ENCODE measurements at regions not wholly inside any gene's neighbourhood (a gene's known extent, or its start where the extent isn't known, plus 50 kb on each side); places are given as distances from the start of the nearest gene placed in this dataset.
"Not testable (repeated sequence)": the region's sequence is repeated elsewhere in the genome, so short reads cannot be mapped to it uniquely, and the experiment has no call there.

DNA sequence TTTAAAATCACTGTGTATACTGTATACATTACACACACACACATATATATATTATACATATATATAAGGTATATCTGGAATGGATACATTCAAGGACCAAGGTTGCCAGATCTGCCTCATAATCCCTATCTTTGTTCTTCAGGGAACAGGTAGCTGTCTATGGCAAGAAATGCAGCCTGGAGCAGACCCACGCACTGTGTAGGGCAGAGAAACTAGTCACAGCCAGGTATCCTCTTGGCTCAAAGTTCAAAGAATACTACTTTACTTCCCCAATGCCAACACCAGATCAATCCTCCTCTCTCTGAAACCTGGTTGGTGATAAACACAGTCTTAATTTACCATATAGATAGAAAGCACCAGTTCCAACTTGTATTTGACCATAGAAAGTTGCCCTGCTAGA lies 313.6 kb downstream of the PRELID2 start:
- DNase-seq (ENCODE audit: low spot score) = no peak
- Histone ChIP-seq H3K36me3 (no peaks in the 10 kb centered on the region), H3K27ac (no peak overlapping the region), H3K9me3 (peaks cover 0 to 7% of the 10 kb centered on the region in 2 donors), H3K4me3 (no peak overlapping the region), H3K4me1 (no peaks in the 10 kb centered on the region), H3K27me3 (no peaks in the 10 kb centered on the region)
- TF ChIP-seq, protein P1, sequence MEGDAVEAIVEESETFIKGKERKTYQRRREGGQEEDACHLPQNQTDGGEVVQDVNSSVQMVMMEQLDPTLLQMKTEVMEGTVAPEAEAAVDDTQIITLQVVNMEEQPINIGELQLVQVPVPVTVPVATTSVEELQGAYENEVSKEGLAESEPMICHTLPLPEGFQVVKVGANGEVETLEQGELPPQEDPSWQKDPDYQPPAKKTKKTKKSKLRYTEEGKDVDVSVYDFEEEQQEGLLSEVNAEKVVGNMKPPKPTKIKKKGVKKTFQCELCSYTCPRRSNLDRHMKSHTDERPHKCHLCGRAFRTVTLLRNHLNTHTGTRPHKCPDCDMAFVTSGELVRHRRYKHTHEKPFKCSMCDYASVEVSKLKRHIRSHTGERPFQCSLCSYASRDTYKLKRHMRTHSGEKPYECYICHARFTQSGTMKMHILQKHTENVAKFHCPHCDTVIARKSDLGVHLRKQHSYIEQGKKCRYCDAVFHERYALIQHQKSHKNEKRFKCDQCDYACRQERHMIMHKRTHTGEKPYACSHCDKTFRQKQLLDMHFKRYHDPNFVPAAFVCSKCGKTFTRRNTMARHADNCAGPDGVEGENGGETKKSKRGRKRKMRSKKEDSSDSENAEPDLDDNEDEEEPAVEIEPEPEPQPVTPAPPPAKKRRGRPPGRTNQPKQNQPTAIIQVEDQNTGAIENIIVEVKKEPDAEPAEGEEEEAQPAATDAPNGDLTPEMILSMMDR (IDR thresholded peaks at IDR 0.05) = no peak

DNA sequence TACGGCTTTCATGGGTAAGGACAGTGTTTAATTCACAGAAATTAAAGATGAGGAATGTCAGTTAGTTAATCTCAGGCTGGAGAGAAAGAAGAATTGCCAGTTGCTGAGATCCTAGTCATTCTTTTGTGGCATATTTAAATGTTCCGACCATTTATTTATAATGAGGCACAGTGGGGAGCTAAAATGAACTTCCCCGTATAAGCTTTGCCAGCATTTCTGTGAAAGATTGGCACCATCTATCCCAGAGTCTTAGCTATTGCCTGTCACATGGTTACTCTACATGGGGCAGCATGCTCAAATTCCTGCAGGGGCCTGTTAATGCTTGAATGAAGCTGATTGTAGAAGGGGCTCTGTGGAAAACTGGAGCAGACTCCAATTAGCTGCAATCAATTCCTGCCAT lies 314.1 kb downstream of the PRELID2 start:
- no peaks in the 10 kb centered on the region for H3K4me1 ChIP-seq
- no peaks in the 10 kb centered on the region for H3K27me3 ChIP-seq
- TF ChIP-seq, protein P1 (IDR thresholded peaks at IDR 0.05) = no peak
- H3K4me3 ChIP-seq = no peak overlapping the region
- H3K36me3 ChIP-seq = no peaks in the 10 kb centered on the region
- H3K27ac ChIP-seq = no peak overlapping the region
- DNase-seq (ENCODE audit: low spot score) = no peak
- H3K9me3 ChIP-seq = peaks cover 0 to 10% of the 10 kb centered on the region in 2 donors

DNA sequence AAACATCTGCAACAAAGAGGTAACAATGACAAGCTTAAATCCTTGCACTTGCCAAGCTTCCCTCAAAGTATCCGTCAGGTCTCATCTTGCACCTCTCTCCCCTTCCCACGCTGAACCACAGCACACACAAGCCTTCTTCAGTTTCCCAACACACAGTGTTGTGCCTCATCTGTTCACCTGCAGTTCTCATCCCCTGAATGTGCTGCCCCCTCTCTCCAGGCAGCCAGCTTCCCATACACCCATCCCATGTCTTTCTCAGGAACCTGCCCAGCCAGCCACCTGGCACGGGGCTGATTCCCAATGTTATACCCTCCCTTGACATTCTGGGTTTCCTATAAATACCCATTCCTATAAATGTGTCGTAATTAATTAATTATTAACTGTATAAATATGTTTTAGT lies 314.8 kb downstream of the PRELID2 start:
- Histone ChIP-seq H3K4me3 (no peak overlapping the region), H3K4me1 (no peaks in the 10 kb centered on the region), H3K27me3 (no peaks in the 10 kb centered on the region), H3K9me3 (peaks cover 0 to 10% of the 10 kb centered on the region in 2 donors), H3K27ac (no peak overlapping the region), H3K36me3 (no peaks in the 10 kb centered on the region)
- no peak for DNase-seq (ENCODE audit: low spot score)
- TF ChIP-seq, protein P1 (IDR thresholded peaks at IDR 0.05) = no peak

DNA sequence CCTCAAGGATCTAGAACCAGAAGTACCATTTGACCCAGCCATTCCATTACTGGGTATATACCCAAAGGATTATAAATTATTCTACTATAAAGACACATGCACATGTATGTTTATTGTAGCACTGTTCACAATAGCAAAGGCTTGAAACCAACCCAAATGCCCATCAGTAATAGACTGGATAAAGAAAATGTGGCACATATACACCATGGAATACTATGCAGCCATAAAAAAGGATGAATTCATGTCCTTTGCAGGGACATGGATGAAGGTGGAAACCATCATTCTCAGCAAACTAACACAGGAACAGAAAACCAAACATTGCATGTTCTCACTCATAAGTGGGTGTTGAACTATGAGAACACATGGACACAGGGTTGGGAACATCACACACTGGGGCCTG lies 317.6 kb downstream of the PRELID2 start:
- peaks cover 0 to 10% of the 10 kb centered on the region in 2 donors for H3K9me3 ChIP-seq
- not testable (repeated sequence) for H3K4me3 ChIP-seq; H3K27me3 ChIP-seq; H3K4me1 ChIP-seq; H3K27ac ChIP-seq; H3K36me3 ChIP-seq; DNase-seq (ENCODE audit: low spot score)

DNA sequence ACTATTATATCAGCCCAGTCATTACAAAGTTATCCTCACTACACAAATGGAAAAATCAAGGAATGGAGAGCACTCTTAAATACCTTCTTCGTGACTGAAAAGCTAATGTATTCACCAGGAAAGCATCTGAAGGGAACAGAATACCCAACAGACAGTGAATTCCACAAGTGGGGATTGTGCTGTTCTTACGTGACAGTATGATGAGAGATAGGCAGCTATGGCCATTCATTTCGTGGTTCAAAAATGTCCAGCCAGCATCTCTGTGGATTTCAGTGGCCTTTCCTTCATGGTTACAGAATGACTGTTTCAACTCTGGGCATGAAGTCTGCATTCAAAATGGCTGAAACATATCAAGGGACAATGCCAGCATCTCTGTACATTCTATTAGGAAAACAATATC lies 323.8 kb downstream of the PRELID2 start:
- Histone ChIP-seq H3K27me3 (no peaks in the 10 kb centered on the region), H3K36me3 (no peaks in the 10 kb centered on the region), H3K4me3 (no peak overlapping the region), H3K9me3 (peaks cover 0 to 2% of the 10 kb centered on the region in 2 donors), H3K4me1 (peaks cover 0 to 18% of the 10 kb centered on the region in 2 donors), H3K27ac (no peak overlapping the region)
- TF ChIP-seq, protein P1 (IDR thresholded peaks at IDR 0.05) = no peak
- no peak for DNase-seq (ENCODE audit: low spot score)

DNA sequence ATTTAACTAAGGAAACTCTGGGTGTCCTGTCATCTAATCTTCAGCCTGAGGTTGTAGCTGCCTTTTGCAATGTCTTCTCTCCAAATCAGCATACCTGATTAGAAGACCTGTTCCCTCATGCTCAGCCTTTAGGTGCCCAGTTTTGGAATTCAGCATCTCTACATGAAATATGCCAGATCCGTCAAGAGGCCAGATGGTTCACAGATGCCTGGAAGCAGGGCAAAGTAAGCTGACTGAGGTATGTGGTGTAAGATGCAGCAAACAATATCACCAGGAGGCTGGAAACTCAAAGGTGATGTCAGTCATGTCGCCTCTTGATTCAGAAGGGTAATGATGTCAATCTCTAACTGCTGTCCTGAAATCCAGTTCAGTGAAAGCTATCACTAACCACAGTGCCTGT lies 324.4 kb downstream of the PRELID2 start:
- peaks cover 0 to 18% of the 10 kb centered on the region in 2 donors for H3K4me1 ChIP-seq
- no peak overlapping the region for H3K27ac ChIP-seq
- DNase-seq (ENCODE audit: low spot score) = no peak

More for the DNA sequence above, 324.4 kb downstream of the PRELID2 start:
- TF ChIP-seq, protein P1 (IDR thresholded peaks at IDR 0.05) = no peak
- no peaks in the 10 kb centered on the region for H3K36me3 ChIP-seq
- no peaks in the 10 kb centered on the region for H3K9me3 ChIP-seq
- H3K4me3 ChIP-seq = no peak overlapping the region
- no peaks in the 10 kb centered on the region for H3K27me3 ChIP-seq

Measured in right atrium auricular region (tissue), 2 donors.